Small intestine (tissue), 7 donors: ENCODE measurements at regions not wholly inside any gene's neighbourhood (a gene's known extent, or its start where the extent isn't known, plus 50 kb on each side); places are given as distances from the start of the nearest gene placed in this dataset.

Experiments used
- DNase-seq, 2 donors: peaks; one replicate each; pipeline versions ENCODE4 v3.0.0 to v3.0.0-alpha.2; 2013
- FAIRE-seq: peaks from 2 replicates; lab custom pipeline; 2012; peaks lifted over from hg19 to GRCh38; lab: Jason Lieb, UNC
- H3K27ac ChIP-seq, 3 donors: one replicate each; pipeline ENCODE4 v1.5.1; 2013; ENCODE audit warnings: low read length in 2 of 3, mild to moderate bottlenecking in 2 of 3, control low read depth in 1 of 3, inconsistent platforms in 1 of 3, low read depth in 1 of 3, moderate library complexity in 1 of 3
- H3K27me3 ChIP-seq, 3 donors: one replicate each; pipeline ENCODE4 v1.6.1; 2013; ENCODE audit warnings: low read length in 3 of 3, inconsistent platforms in 1 of 3; ENCODE audit not compliant: control insufficient read depth in 3 of 3, insufficient read depth in 3 of 3
- H3K36me3 ChIP-seq, 3 donors: one replicate each; pipeline ENCODE4 v1.6.1; 2013; ENCODE audit warnings: low read length in 3 of 3, inconsistent platforms in 1 of 3, low read depth in 1 of 3, mild to moderate bottlenecking in 1 of 3, moderate library complexity in 1 of 3; ENCODE audit not compliant: control insufficient read depth in 3 of 3, insufficient read depth in 2 of 3
- H3K4me1 ChIP-seq, 3 donors: one replicate each; pipeline ENCODE4 v1.6.1; 2013; ENCODE audit warnings: low read length in 2 of 3, inconsistent platforms in 1 of 3, low read depth in 1 of 3, mild to moderate bottlenecking in 1 of 3, moderate library complexity in 1 of 3; ENCODE audit not compliant: control insufficient read depth in 3 of 3, insufficient read depth in 2 of 3
- H3K4me3 ChIP-seq, 3 donors: one replicate each; pipeline ENCODE4 v1.5.1; 2013; ENCODE audit warnings: low read length in 3 of 3, control low read depth in 1 of 3, inconsistent platforms in 1 of 3, low read depth in 1 of 3, mild to moderate bottlenecking in 1 of 3, moderate library complexity in 1 of 3
- H3K9me3 ChIP-seq, 2 donors: one replicate each; pipeline ENCODE4 v1.6.1; 2013; ENCODE audit warnings: low read depth in 1 of 2, low read length in 1 of 2; ENCODE audit not compliant: control insufficient read depth in 2 of 2, insufficient read depth in 1 of 2
- WGBS, 3 donors: extraction: QIAGEN DNeasy Blood & Tissue Kit; methylation state at CpG; one replicate each; pipeline ENCODE4 v1.1.7; 2013; 5-methylcytosine and 5-hydroxymethylcytosine counted together
- donor health status: healthy with polysubstance abuse.
- donor health status: control.
- donor health status: control.
- donor health status: Bipolar disorder and iron deficiency.
- donor health status: healthy.

DNA sequence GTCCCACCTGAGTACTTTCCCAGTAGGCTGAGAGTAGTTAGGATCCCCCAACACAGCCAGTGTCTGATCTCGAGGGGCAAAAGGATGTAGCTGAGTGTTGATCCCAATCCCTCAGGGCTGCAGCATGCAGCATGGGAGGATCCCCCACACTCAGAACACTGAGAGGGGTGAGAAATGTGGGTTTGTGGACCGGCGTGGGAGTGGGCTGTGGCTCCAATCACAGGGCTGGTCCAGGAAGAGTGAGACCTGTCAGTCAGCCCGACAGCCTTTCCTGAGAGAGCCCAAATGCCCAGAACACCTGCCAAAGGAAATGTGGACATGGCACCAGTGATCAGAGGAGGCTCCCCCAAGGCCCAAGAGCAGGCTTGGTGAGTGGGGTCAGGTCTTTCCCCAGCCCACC, 228.3 kb upstream of the MGAT4C start:
- Histone ChIP-seq H3K36me3 (no peaks in the 10 kb centered on the region), H3K9me3 (peaks cover 0 to 7% of the 10 kb centered on the region in 2 donors), H3K4me3 (no peak overlapping the region), H3K4me1 (no peaks in the 10 kb centered on the region), H3K27ac (no peak overlapping the region), H3K27me3 (no peaks in the 10 kb centered on the region)
- DNase-seq (no peak), FAIRE-seq (no peak)
- 83 to 91% (median 87%) methylated on average over 4 of the region's 4 CpGs for WGBS, 3 donors

DNA sequence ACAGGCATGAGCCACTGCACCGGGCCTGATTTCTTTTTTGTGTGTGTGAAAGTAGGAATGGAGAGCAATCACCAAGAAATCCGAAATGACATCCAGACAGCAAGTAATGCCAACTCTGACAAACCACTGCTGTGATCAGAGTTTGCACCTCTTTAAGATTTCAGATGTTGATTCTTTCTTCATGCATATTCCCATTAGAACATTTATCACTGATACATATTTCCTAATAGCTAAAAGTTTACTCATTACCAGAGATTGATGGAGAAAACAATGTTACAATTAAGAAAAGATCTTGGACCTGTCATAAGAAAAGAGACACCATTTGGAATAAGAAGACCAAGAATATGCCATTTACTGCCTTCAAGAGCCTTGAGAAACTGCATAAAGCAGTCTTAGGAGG, 217.0 kb upstream of the MGAT4C start:
- H3K36me3 ChIP-seq, result no peaks in the 10 kb centered on the region
- H3K9me3 ChIP-seq, result no peaks in the 10 kb centered on the region
- DNase-seq (no peak), FAIRE-seq (no peak)
- WGBS, 3 donors, result 71 to 82% (median 78%) methylated on average over 2 of the region's 2 CpGs
- no peak overlapping the region for H3K4me3 ChIP-seq
- no peaks in the 10 kb centered on the region for H3K27me3 ChIP-seq
- H3K4me1 ChIP-seq, result no peaks in the 10 kb centered on the region
- no peak overlapping the region for H3K27ac ChIP-seq

DNA sequence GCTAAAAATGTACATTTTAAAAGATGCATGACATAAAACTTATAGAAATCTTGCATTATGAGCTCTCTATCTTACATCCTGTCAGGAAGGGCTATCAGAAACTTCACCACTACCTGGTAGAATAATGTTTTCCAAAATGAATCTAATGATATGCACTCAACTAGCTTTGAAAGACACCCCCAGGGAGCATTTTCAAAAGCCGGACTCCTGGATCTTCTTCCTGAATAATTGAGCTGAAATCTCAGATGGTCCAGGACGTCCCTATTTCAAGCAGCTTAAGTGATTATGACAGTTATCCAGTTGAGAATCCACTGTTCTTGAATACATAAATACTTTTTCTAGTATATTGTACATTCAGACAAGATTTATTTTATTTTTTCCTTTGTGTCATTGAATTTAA, 200.6 kb upstream of the MGAT4C start:
- H3K4me1 ChIP-seq, result no peaks in the 10 kb centered on the region
- 64 to 75% (median 71%) methylated on average over 2 of the region's 2 CpGs for WGBS, 3 donors
- no peak overlapping the region for H3K27ac ChIP-seq
- no peaks in the 10 kb centered on the region for H3K27me3 ChIP-seq
- H3K36me3 ChIP-seq, result no peaks in the 10 kb centered on the region
- no peaks in the 10 kb centered on the region for H3K9me3 ChIP-seq
- FAIRE-seq (no peak), DNase-seq (no peak)
- no peak overlapping the region for H3K4me3 ChIP-seq

DNA sequence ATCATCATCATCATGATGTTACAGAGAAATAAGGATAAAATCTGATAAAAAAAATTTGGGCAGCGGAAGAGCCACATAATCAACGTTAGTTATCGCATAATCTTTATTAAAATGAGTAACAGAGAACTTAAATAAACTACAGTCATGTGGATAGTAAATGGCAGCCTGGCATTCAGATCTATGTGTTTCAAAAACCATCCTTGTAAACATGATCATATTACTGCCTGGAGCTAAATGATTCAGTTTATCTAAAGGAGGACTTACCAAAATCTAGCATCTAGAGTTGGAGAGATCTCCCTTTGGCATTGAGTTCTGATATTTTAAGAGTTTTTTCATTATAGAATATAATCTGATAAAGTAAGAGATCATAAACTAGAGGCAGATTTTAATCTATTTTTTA, 200.1 kb upstream of the MGAT4C start:
- DNase-seq, result no peak
- no peaks in the 10 kb centered on the region for H3K36me3 ChIP-seq
- WGBS, 3 donors, result 80 to 88% (median 84%) methylated on average over 3 of the region's 3 CpGs
- H3K27ac ChIP-seq, result no peak overlapping the region
- no peak for FAIRE-seq
- H3K27me3 ChIP-seq, result no peaks in the 10 kb centered on the region
- no peaks in the 10 kb centered on the region for H3K9me3 ChIP-seq
- no peak overlapping the region for H3K4me3 ChIP-seq
- H3K4me1 ChIP-seq, result no peaks in the 10 kb centered on the region

DNA sequence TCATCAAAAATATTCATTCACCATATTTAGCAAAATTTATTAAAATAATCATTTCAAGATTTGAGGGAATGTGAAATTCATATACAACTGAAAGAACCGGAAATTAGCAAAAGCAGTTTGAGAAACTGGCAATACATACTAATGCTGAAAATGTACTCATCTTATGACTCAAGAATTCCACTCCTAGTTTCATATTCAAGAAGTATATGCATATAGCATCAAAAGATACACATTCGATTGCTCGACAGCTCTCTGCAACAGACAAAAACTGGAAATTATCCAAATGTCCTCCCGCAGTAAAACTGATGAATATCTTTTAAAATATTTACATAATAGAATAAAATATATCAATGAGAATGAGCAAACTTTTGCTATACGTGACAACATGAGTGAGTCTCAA, 189.2 kb upstream of the MGAT4C start:
- 57 to 77% (median 68%) methylated on average over 5 of the region's 5 CpGs for WGBS, 3 donors
- DNase-seq (no peak), FAIRE-seq (no peak)
- Histone ChIP-seq H3K4me1 (no peaks in the 10 kb centered on the region), H3K27ac (no peak overlapping the region), H3K27me3 (no peaks in the 10 kb centered on the region), H3K9me3 (no peaks in the 10 kb centered on the region), H3K36me3 (no peaks in the 10 kb centered on the region), H3K4me3 (no peak overlapping the region)

DNA sequence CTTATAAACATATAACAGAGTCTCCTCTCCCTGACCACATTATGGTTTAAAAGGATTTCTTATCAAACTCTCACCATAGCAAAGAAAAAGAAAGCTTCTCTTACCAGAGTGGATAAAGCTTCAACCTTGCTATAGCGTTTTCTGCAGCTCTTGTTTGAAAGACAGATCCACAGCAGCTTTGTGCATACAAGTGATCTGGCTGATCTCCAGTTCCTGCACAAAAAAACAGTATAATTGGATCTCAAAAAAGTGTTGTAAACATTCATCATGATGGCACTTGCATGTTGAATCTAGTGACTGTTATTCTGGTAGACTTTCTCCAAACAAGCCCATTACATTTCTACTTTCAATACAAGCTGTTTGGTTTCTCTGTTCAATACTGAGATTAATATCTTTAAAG, 178.9 kb upstream of the MGAT4C start:
- peaks cover 0 to 12% of the 10 kb centered on the region in 2 donors for H3K9me3 ChIP-seq
- H3K4me3 ChIP-seq, result no peak overlapping the region
- WGBS, 3 donors, result 33 to 40% (median 34%) methylated on average over 1 of the region's 1 CpG
- H3K4me1 ChIP-seq, result no peaks in the 10 kb centered on the region
- no peak overlapping the region for H3K27ac ChIP-seq
- no peak for FAIRE-seq
- H3K27me3 ChIP-seq, result no peaks in the 10 kb centered on the region
- no peak for DNase-seq
- no peaks in the 10 kb centered on the region for H3K36me3 ChIP-seq

DNA sequence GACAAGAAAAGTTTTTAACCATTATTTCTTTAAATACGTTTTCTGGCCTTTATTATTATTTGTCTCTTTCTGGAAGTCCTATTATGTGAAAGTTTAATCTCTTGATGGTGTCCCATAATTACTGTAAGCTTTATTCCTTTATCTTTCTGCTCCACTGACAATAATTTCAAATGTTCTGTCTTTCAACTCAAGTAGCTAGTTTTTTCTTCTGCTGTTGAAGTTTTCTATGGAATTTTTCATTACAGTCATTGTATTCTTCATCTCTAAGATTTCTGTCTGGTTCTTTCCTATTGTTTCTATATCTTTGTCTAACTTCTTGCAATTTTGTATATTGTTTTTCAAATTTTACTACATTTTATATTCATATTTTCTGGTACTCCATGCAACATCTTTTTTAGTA, 173.6 kb upstream of the MGAT4C start:
- FAIRE-seq (no peak), DNase-seq (no peak)
- Histone ChIP-seq H3K36me3 (no peaks in the 10 kb centered on the region), H3K4me3 (no peak overlapping the region), H3K9me3 (peaks cover 0 to 14% of the 10 kb centered on the region in 2 donors), H3K27ac (no peak overlapping the region), H3K4me1 (no peaks in the 10 kb centered on the region), H3K27me3 (no peaks in the 10 kb centered on the region)
- WGBS, 3 donors, result 56 to 60% (median 58%) methylated on average over 1 of the region's 1 CpG

DNA sequence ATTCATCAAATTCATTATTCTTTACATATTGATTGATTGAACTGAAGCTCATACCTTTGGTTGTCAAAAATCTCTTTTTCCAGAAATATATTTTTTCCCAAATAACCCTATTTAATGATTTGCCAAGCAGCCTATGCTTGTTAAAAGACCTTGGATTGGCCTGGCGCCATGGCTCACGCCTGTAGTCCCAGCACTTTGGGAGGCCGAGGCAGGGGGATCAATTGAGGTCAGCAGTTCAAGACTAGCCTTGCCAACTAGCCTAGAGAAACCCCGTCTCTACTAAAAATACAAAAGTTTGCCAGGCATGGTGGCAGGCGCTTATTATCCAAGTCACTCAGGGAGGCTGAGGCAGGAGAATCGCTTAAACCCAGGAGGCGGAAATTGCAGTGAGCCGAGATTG, 165.1 kb upstream of the MGAT4C start:
- no peak for DNase-seq
- FAIRE-seq, result no peak
- no peak overlapping the region for H3K4me3 ChIP-seq
- no peaks in the 10 kb centered on the region for H3K9me3 ChIP-seq
- no peaks in the 10 kb centered on the region for H3K27me3 ChIP-seq
- H3K4me1 ChIP-seq, result no peaks in the 10 kb centered on the region
- H3K27ac ChIP-seq, result no peak overlapping the region
- WGBS, 3 donors, result 88 to 90% (median 90%) methylated on average over 8 of the region's 8 CpGs
- no peaks in the 10 kb centered on the region for H3K36me3 ChIP-seq

DNA sequence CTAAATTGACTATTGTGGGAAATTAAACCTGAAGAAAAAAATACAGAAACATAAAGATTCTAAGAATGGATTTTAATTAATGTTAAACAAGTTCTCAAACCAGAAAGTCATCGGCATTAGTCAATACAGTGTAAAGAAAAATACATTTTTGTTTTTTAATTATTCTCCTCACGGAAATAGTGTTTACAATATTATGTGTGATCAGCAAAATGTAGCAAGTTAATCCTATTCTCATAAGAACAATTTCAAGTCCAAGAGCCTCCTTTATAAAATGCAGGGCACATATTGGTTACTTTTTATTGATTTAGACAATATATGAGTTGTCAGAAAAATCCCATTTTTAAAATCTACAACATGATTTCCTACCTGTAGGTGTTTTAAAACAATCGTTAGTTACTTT, 158.0 kb upstream of the MGAT4C start:
- no peak for DNase-seq
- peaks cover 0 to 18% of the 10 kb centered on the region in 2 donors for H3K9me3 ChIP-seq
- 82 to 85% (median 84%) methylated on average over 3 of the region's 3 CpGs for WGBS, 3 donors
- no peak overlapping the region for H3K27ac ChIP-seq
- H3K27me3 ChIP-seq, result no peaks in the 10 kb centered on the region
- no peak overlapping the region for H3K4me3 ChIP-seq
- FAIRE-seq, result peak; percentile 57
- no peaks in the 10 kb centered on the region for H3K4me1 ChIP-seq
- H3K36me3 ChIP-seq, result no peaks in the 10 kb centered on the region
